PC-3 (cell line): ENCODE measurements at regions not wholly inside any gene's neighbourhood (a gene's known extent, or its start where the extent isn't known, plus 50 kb on each side); places are given as distances from the start of the nearest gene placed in this dataset.

ENCODE experiments used
- CTCF ChIP-seq: fragments of 300-600 bp; sonication (generic); conservative IDR thresholded peaks from 2 replicates; pipeline ENCODE4 v1.5.1; 2017; ENCODE audit warnings: antibody characterized with exemption, low read depth, mild to moderate bottlenecking, low read length
- EZH2 ChIP-seq: fragments of 300-600 bp; sonication (generic); IDR thresholded peaks from one replicate; pipeline ENCODE4 v1.6.1; 2017; ENCODE audit warnings: antibody characterized with exemption, mild to moderate bottlenecking, low read length; ENCODE audit not compliant: unreplicated experiment
- EZH2phosphoT487 ChIP-seq: fragments of 300-600 bp; sonication (generic); IDR thresholded peaks from 2 replicates; pipeline ENCODE4 v1.6.1; 2018; ENCODE audit warnings: mild to moderate bottlenecking, antibody characterized with exemption, low read length, borderline replicate concordance

GRCh38 chr18:66124394-66124793 is 373.6 kb downstream of the CDH7 start:
- peak; percentile 47 for TF ChIP-seq CTCF
- no peak for TF ChIP-seq EZH2
- TF ChIP-seq EZH2phosphoT487, result no peak
